ENCODE measurements at regions not wholly inside any gene's neighbourhood (a gene's known extent, or its start where the extent isn't known, plus 50 kb on each side); places are given as distances from the start of the nearest gene placed in this dataset.

- TF ChIP-seq, protein P1, sequence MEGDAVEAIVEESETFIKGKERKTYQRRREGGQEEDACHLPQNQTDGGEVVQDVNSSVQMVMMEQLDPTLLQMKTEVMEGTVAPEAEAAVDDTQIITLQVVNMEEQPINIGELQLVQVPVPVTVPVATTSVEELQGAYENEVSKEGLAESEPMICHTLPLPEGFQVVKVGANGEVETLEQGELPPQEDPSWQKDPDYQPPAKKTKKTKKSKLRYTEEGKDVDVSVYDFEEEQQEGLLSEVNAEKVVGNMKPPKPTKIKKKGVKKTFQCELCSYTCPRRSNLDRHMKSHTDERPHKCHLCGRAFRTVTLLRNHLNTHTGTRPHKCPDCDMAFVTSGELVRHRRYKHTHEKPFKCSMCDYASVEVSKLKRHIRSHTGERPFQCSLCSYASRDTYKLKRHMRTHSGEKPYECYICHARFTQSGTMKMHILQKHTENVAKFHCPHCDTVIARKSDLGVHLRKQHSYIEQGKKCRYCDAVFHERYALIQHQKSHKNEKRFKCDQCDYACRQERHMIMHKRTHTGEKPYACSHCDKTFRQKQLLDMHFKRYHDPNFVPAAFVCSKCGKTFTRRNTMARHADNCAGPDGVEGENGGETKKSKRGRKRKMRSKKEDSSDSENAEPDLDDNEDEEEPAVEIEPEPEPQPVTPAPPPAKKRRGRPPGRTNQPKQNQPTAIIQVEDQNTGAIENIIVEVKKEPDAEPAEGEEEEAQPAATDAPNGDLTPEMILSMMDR (conservative IDR thresholded peaks at IDR 0.05; ENCODE audit: low read depth, low read length), result no peak
- TF ChIP-seq CEBPB (IDR thresholded peaks at IDR 0.05; ENCODE audit: low read depth, low read length), result no peak
- no peak for TF ChIP-seq POLR2A (IDR thresholded peaks at IDR 0.05; ENCODE audit: low read depth, low read length)
- TF ChIP-seq BHLHE40 (IDR thresholded peaks at IDR 0.05; ENCODE audit: low read depth, low read length), result no peak
- no peak for TF ChIP-seq RCOR1 (IDR thresholded peaks at IDR 0.05; ENCODE audit: insufficient replicate concordance, low read length)
- peak; percentile 45; the same call in 1 of the 2 replicates for TF ChIP-seq FOS (IDR thresholded peaks at IDR 0.05; ENCODE audit: low read depth, low read length)
Measured at GRCh38 chr13:73938372-73939070, 195.7 kb downstream of the KLF12 start.
